Transverse colon (tissue), 4 donors: ENCODE measurements at regions not wholly inside any gene's neighbourhood (a gene's known extent, or its start where the extent isn't known, plus 50 kb on each side); places are given as distances from the start of the nearest gene placed in this dataset.

Experiments
- CTCF ChIP-seq, 5 experiments: fragments of 200-600 bp in 3 of 5; fragments of 450-650 bp in 2 of 5; sonication (generic) in 3 of 5; IDR thresholded peaks; 1 replicate in 2 of 5; 2 replicates in 3 of 5; pipeline ENCODE4 v1.5.1; 2016 to 2017; ENCODE audit warnings: antibody characterized with exemption in 5 of 5, inconsistent platforms in 3 of 5, mild to moderate bottlenecking in 2 of 5, moderate library complexity in 1 of 5
- EP300 ChIP-seq: sonication (generic); formaldehyde crosslinking; IDR thresholded peaks from one replicate; pipeline ENCODE4 v1.6.1; 2017; ENCODE audit warnings: antibody characterized with exemption, low read depth
- POLR2A ChIP-seq: fragments of 450-650 bp; IDR thresholded peaks from one replicate; pipeline ENCODE4 v1.6.1; 2016; ENCODE audit warnings: antibody characterized with exemption, mild to moderate bottlenecking, moderate library complexity
- POLR2AphosphoS5 ChIP-seq, 3 donors: sonication (generic); formaldehyde crosslinking; IDR thresholded peaks; one replicate each; pipeline ENCODE4 v1.6.1; 2016; ENCODE audit warnings: antibody characterized with exemption in 3 of 3

- TF ChIP-seq POLR2A: no peak
- TF ChIP-seq CTCF (IDR thresholded peaks at IDR 0.05): no peak
- TF ChIP-seq POLR2AphosphoS5 (IDR thresholded peaks at IDR 0.05): no peak
- no peak for TF ChIP-seq EP300
Observed at GRCh38 chr12:43282106-43282505, 269.9 kb downstream of the ADAMTS20 start.
